ENCODE measurements at regions not wholly inside any gene's neighbourhood (a gene's known extent, or its start where the extent isn't known, plus 50 kb on each side); places are given as distances from the start of the nearest gene placed in this dataset.

DNA sequence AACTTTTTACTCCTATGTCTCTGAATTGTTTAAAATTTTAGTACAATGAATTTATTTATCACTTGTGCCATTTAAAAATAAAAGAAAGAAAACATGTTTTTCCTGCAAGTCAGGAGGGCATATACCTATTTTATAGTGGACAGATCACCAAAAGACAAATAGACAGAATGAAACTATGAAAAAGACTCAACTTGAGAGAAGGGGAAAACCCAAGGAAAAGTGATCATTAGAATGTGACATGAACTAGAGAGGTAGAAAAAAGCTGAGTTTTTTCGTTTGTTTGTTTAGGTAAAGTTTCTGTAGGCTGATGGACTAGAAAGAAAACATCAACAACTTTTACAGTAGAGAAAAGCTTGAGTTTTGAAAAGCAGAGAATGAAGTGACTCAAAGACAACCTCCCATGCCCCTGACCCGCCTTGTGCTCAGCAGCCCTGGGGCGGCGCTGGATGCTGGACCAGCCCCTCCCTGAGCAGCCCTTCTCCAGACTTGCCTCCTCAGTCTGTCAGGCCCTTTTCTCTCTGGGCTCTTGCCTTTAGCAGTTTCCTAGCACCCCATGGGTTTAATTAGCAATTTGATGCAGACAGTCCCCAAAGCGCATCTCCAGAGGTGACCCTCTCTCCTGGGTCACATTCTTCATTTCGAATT lies 95.1 kb upstream of the ARID2 start:
- no peak for DNase-seq

GRCh38 chr12:45637242-45637641 lies 92.3 kb upstream of the ARID2 start:
- no peak for DNase-seq

- no peak for DNase-seq
Observed at GRCh38 chr12:45637706-45638105, 91.8 kb upstream of the ARID2 start.

DNA sequence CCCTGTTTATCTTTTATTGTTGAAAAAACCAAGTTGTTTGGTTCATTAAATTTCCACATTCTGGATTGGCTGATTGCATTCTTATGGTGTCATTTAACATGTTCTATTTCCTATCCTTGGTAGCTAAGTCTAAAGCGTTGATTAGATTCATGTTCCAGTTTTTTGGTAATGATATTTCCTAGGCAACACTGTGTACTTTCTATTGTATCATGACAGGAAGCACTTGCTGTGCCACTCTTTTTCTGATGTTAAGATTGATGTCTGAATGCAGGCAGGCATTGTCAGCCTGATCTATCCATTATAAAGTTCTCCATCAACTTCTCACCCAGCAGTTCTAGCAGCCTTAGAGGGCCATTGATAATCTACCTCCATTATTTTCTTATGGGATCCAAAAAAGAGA lies 91.1 kb upstream of the ARID2 start:
- no peak for DNase-seq

DNA sequence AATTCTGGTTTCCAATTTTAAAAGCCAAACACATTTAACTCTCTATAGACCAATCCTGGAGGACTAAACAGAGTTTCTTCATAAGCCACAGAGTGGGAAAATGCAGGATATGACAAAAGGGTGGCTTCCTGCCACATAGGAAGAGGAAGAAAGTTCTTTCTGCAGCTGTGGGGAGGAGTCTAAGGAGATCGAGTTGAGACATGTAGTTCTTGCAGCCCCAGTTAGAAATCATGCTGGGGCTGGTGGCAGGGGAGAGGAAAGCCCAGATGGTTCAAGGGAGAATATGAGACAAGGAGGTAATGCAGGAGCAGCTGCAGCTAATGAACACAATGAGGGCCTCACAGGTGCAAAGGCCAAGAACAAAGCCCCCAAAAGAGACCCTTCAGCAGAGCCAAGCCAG lies 85.0 kb upstream of the ARID2 start:
- DNase-seq = no peak

- no peak for DNase-seq
Observed at GRCh38 chr12:45646851-45647581, 82.5 kb upstream of the ARID2 start.

DNA sequence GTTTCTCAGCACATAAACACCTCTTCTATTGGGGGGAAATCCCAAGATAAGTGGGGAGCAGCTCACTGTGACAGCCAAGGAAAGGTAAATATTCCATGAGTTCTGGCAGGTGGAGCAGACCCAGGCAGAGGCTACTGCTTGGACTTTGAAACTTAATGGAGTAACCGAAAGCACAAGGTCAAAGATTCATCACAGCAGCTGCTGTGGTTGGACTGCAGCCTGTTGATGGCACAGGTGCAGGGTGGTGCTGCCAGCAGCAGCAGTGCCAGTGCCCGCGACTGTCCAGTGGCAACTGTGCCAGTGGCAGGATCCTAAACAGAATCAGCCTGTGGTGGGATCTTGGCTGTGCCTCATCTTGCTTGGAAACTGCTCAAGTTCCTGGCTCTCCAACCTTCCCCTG lies 81.4 kb upstream of the ARID2 start:
- DNase-seq = no peak

- DNase-seq = no peak
Observed at GRCh38 chr12:45651029-45651428, 78.5 kb upstream of the ARID2 start.

GRCh38 chr12:45654002-45654665 lies 75.4 kb upstream of the ARID2 start:
- no peak for DNase-seq

GRCh38 chr12:45655186-45655585 lies 74.3 kb upstream of the ARID2 start:
- no peak for DNase-seq

- no peak for DNase-seq
Observed at GRCh38 chr12:45655743-45656142, 73.8 kb upstream of the ARID2 start.

DNA sequence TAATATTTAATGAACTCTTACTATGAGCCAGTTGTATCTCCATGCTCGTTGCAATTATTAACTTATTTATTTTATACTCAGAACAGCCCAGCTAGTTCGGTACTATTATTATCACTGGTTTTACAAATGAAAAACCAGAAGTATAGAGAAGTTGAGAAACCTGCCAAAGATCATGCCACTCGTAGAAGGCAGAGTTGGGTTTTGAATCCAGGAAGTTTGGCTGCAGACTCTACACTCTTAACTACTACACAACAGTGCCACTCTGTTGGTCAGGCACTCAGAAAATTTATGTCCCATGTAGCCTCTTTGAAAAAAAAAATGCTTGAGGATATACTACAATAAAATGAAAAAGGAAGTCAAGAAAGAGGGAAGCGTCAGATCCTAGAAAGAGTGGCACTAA lies 71.5 kb upstream of the ARID2 start:
- DNase-seq = no peak

- DNase-seq = peak; percentile 82
Observed at GRCh38 chr12:45660330-45660729, 69.2 kb upstream of the ARID2 start.

GRCh38 chr12:45663455-45663854 lies 66.1 kb upstream of the ARID2 start:
- no peak for DNase-seq

DNA sequence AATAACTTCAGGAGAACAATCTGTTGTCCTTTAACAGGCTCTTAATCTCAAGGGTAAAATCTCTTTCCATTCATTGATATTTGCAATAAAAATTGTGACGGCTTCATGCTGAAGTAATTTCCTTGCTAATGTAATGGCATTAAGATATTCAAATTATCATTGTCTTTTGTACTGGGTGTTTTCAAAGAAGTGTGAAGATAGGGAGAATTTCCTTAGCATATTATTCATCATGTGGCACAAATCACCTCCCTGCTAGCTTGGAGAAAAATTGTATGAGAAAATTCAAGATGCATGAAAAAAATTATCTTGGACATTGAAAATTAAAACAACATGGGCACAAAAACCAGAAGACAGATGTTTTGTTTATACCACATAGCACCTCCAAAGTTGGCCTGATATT lies 63.6 kb upstream of the ARID2 start:
- DNase-seq = no peak

DNA sequence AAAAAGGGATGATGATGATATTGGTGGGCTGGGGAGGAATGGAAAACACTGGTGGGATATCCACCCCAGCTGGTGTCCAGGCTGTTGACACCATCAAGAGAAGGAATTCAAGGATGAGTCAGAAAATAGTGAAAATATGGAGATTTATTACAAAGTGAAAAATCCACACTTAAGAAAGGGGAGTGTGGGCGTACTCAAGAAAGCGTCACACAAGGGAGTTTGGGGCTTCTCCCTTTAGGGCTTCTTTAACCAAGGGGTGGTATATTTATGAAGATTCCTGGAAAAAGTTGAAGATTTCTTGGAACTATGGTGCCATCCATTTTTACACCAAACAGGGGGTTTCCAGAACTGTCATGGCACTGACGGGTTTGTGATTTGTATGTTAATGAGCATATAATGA lies 63.1 kb upstream of the ARID2 start:
- DNase-seq = no peak

DNA sequence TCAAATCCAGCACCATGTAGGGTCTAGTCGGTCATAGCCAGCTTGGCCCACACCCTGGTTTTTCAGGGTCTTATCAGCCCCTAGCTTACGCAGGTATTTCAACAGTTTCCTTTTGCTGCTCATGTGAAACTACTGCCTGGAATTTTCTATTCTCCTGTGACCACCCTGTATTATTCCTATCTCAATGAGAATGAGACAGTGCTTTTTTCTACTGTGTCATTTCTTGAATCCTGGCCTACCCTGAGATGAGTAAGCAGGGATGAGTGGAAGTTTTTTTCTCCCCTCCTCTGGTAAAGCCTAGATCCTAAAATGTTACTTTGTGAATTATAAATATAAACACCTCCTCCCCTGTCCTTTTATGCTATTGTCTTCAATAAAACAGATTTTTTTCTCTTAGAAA lies 62.7 kb upstream of the ARID2 start:
- DNase-seq = no peak

DNA sequence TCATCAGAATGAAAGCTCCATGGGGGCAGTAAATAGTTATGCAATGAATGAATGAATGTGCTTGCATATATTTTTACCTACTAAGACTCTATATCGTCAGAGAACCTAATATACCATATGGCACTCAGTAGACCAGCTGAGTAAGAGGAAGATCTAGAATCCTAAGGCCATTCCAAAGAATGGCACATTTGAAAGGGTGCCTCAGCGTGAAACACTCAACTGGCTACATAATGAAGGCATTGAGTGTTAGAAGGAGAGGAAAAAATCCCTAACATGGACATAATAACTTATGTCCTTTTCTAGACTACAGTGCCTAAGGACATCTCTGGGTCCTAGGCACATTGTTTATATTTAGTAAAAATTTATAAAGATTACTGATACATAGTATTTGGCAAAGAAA lies 61.7 kb upstream of the ARID2 start:
- DNase-seq = no peak

DNA sequence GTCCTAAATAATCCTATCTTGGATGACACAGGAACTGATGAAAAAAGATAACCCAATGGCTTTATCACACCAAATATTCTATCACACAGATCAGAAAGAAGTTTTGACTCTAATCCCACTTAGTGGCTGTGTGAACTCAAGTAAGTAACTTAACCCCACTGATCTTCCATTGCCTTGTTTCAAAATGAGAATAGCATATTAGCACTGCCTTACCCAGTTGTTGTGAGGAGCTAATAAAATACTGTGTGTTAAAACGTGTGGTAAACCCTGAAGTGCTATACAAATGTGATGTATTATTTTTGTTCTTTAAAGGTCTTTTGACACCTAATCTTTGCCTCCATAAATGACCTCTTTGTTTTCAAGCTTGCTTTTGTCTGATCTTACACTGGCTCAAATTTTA lies 60.9 kb upstream of the ARID2 start:
- no peak for DNase-seq

- no peak for DNase-seq
Observed at GRCh38 chr12:45669093-45669492, 60.4 kb upstream of the ARID2 start.

GRCh38 chr12:45669792-45670191 lies 59.7 kb upstream of the ARID2 start:
- no peak for DNase-seq

DNA sequence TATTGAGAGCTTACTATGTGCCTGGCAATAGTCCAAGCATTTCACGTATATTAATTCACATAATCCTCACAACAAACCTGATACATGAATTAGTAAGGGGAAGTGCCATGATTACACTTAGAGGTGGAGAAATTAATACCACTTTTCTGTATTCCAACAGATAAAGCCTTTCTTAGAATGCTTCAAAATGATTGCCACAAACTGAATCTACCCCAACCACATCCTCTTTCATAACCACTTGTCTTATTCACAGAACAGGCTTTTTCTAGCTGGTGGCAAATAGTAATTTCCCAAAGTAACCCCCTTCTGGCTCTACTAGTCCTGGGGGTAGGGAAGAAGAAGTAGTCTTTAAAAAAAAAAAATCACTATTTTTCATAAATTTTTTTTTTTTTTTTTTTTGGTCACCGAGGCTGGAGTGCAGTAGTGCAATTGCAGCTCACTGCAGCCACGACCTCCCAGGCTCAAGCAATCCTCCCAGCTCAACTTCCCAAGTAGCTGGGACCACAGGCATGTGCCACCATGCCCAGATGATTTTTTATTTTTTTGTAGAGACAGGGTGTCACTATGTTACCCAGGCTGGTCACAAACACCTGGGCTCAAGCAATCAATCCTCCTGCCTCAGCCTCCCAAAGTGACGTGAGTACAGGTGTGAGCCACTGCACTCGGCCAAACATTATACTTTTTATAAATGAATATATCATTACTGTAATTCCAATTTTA lies 59.0 kb upstream of the ARID2 start:
- no peak for DNase-seq

DNA sequence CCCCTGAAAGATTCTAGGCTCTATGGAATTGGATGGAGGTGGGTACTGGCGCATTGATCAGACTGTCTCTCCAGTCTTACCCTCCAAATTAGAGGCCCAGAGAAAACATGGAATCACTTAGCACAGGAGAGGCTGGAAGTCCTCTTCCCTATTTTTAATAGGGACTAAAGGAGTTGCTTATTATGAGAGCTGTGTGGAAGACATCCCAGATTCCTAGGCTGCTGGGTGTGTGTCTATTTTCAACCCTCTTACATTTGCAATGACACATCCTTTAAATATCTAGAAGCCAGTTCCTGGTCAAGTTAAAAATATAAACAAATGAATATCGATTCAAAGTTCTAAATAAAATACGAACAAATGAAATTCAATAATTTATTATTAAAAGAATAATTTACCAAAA lies 58.3 kb upstream of the ARID2 start:
- no peak for DNase-seq
